Stimulated activated CD4-positive, alpha-beta T cell treated with anti-CD3 and anti-CD28 coated beads, Interleukin-4, amount 100 ng/mL, for 4 hours (primary cell): ENCODE measurements at regions not wholly inside any gene's neighbourhood (a gene's known extent, or its start where the extent isn't known, plus 50 kb on each side); places are given as distances from the start of the nearest gene placed in this dataset.
"Not testable (repeated sequence)": the region's sequence is repeated elsewhere in the genome, so short reads cannot be mapped to it uniquely, and the experiment has no call there.

Experiments used
- DNase-seq, 2 experiments: peaks; one replicate each; pipeline ENCODE4 v3.0.0-alpha.2; 2020

DNA sequence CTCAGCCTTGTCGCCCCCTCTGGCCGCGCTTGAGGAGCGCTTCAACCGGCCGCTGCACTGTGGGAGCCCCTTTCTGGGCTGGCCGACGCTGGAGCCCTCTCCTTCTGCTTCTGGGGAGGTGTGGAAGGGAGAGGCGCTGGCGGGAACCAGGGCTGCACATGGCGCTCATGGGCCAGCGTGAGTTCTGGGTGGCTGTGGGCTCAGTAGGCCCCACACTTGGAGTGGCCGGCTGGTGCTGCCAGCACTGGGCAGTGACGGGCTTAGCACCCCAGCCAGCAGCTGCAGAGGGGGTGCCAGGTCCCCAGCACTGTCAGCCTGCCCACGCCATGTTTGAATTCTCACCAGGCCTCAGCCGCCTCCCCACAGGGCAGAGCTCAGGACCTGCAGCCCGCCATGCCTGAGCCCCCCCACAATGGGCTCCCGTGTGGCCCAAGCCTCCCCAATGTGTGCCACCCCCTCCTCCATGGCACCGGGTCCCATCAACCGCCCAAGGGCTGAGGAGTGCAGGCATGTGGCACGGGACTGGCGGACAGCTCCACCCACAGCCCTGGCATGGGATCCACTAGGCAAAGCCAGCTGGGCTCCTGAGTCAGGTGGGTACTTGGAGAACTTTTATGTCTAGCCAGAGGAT is 615.2 kb downstream of the TRIML1 start:
- DNase-seq, result no peak

DNA sequence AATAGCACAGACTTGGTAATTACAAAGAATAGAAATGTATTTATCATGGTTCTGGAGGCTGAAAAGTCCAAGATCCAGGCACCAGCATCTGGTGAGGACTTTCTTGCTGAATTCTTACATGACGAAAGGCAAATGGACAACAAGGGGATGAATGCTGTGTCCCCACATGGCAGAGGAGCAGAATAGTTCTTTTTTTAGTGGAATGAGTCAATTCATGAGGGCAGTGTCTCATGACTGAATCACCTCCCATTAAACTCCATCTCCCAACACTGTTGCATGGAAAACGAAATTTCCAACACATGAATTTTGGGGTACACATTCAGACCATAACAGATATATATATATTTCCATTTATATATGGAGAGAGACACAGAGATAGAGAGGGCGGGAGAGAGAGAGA is 628.3 kb downstream of the TRIML1 start:
- DNase-seq, result no peak

DNA sequence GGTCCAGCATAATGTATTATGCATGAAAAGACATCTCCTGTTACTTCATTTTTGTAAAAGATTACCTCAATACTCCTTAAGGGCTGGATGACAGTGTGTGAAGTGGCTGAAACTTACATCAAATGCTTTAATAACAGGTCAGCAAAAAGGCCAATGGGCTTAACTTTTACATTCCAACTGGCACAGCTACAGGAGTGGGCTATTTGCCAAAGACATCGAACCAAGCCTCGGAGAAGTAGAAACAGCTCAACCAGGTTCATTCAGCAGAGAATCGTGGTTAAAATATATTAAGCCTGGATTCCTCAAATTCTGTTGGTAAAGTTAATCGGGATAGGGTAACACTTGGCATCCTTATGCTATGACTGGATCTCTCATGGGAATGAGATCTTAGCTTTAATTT is 639.7 kb downstream of the TRIML1 start:
- no peak for DNase-seq

DNA sequence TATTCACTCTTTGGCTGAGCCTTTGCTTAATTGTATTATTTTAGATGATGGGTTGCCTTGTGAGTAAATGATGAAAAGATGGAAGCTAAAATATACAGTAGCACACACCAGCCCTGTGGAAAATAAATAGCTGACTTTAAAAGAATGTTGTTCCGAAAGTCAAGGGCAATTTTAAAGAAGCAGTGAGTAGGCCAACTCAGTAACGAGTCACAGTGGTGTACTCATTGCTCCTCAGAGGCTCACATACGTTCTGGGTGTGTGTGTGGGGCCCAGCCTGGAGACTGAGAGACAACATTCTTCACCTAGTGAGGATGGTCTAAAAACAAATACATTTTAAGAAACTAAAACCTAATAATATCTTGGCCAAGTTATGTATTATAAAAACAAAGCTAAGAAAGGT is 640.3 kb downstream of the TRIML1 start:
- no peak for DNase-seq

DNA sequence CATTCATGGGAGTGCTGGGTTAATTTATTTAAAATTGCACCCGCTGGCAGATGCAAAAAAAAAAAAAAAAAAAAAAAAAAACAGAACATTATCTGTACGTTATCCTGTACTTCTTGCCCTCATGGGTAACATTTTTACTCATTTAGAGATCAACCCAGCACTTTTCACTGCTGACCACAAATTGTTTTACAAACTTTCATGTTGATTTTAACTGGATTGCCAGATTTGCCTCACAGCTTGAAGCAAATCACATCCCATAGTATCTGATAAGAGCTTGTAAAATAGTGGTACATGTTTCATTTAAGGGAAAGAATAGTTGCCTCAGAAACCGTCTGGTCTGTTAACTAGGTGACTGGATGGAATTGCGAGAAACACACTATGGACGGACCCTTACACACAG is 640.8 kb downstream of the TRIML1 start:
- no peak for DNase-seq

DNA sequence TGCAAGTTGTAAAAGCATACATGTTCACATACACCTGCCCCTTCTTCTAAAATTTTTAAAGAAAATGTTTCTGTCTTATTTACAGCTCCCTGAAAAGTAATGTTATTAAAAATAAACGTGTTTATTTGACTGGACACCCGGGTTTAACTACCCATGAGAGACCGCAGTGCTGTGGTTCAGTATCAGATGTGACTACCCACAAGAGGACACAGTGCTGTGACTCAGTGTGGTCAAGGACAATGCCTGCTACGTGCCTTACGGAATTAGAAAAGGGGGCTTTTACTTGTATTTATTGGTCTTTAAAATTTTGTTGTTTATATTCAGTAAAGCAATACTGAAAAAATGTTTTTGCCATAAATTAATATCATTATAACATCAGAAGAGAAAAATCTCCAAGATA is 641.4 kb downstream of the TRIML1 start:
- no peak for DNase-seq

DNA sequence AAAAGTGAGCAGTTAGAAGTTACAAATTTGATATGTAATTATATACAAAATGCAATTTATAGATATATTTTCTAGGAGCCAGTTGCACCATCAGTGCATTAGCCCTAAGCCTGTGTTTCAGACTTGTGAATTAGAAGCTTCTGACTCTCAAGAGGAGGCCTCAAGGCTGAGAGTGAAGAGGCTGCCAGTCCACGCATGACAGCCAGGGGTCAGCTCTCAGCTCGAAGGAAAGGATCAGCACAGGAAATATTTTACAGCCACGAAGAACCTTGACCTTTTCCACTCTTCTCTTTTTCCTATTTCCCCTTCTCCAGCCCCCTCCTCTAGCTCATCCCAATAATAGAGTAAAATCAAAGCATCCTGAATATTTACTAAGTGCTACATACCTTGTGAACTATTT is 642.4 kb downstream of the TRIML1 start:
- no peak for DNase-seq

DNA sequence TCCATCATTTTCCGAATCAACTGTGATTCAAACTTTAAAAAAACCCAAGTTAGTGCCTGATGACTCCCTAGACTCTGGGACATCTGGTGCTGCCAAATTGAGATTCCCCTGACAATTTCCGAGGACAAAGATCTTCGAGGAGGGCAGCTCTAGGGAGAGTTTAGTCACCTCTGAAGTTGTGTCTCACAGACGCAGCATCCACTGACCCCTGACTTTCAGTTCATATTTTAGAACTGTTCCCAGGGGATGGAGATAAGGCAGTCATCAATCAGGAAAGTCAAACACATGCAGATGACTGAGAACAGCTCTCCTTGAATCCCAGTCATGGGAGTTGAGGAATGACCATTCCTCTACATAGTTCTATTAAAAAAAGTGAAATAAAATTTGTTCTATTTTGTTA is 643.9 kb downstream of the TRIML1 start:
- no peak for DNase-seq

DNA sequence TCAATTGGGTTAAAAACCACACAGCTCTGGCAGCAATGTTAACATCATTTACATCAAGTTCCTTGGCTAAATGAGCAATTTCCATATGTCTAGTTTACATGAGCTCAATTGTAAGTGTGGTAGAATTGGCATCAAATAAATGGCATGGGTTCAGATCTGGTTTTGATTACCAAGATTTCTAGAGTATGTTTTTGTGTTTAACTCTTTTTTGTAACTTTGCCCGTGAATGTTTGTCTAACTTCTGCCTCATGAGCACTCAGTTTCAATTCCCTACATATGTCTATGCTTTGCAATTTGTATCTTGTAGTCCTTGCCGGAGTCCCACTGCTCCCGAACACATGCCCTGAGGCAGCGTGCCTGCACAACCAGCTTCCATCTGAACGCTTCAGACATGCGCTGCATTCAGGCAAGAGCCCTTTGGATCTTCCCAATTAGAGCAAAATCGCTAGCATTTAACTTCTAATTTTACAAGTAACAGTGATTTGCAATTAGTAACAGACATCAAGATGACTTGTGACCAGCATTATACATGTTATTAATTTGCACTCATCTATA is 644.4 kb downstream of the TRIML1 start:
- DNase-seq, result no peak

DNA sequence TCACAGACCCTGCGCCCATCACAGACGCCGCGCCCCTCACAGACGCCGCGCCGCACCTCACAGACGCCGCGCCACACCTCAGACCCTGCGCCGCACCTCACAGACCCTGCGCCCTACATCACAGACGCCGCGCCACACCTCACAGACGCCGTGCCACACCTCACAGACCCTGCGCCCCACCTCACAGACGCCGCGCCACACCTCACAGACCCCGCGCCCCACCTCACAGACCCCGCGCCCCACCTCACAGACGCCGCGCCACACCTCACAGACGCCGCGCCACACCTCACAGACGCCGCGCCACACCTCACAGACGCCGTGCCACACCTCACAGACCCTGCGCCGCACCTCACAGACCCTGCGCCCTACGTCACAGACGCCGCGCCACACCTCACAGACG is 657.4 kb downstream of the TRIML1 start:
- DNase-seq, result not testable (repeated sequence)

DNA sequence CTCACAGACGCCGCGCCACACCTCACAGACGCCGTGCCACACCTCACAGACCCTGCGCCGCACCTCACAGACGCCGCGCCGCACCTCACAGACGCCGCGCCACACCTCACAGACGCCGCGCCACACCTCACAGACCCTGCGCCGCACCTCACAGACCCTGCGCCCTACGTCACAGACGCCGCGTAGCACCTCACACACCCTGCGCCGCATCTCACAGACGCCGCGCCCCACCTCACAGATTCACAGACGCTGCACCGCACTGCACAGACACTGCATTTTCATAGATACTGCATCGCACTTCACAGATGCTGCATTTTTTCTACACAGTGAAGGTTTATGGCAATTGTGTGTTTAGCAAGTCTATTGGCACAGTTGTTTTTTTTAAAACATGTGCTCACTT is 657.8 kb downstream of the TRIML1 start:
- DNase-seq, result not testable (repeated sequence)

DNA sequence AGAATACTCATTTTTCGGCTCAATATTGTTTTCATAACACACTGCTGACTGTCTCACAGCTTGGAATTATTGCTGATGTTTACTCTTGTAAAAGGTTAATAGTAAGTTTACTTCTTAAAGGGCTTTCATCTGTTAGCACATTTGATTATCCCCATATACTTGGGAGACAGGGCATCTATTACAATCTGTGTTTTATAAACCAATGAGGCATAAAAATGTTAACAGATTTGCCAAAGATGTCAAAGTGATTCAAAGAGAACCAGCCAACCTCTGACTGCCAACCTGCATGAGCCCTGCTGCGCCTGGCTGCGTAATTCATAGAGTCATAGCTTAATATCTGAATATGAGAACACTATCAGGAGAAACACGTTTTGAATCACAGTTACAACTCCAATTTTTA is 665.6 kb downstream of the TRIML1 start:
- DNase-seq, result no peak

DNA sequence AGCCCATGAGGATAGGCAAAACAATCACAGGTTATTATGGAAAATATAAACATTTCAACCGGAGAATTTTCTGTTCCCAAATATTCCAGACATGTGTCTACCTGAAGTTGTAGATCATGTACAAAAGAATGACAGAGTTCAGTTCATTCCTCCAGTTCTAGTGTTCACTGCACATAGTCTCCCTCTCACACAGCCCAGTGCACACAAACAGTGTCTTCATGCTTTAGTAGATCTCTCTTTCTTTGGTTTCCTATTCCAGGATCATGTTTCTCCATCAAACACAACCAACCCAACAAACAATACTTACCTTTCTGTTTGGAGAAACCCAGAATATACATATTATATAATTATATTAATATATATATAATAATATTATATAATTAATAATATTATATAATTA is 671.9 kb downstream of the TRIML1 start:
- no peak for DNase-seq

DNA sequence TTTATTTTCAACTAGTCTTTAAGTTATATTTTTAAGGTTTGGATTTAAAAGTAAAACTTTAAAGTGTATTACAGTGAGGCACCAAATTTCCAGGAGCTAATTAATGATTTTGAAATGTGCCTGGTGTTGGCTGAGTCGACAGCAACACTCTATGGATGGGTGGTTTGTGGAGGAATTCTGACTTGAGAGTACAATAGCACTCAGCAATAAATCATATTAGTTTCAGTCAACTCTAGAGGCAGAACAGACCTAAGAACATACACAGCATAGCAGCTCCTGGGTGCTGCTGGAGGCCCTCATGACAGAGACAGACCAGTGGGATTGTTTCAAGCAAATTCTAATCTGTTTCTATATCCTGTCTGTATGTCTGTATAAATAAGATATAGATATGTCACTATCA is 673.4 kb downstream of the TRIML1 start:
- DNase-seq, result no peak

DNA sequence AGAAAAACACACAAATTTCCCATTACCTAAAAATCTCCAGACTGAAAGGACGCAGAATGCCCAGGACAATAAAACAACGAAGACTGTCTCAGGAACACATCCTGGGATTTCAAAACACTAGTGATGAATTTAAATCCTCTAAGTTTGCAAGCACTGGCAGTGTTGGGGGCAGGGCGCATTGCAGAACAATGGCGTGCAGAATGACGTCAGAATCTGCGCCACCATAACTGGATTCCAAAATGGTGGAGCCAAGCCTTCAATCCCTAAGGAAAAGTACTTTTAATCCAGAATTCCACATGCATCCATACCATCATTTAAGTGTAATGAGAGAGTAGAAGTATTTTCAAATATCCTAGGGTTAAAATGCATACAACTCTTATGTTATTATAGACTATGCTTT is 679.1 kb downstream of the TRIML1 start:
- no peak for DNase-seq

DNA sequence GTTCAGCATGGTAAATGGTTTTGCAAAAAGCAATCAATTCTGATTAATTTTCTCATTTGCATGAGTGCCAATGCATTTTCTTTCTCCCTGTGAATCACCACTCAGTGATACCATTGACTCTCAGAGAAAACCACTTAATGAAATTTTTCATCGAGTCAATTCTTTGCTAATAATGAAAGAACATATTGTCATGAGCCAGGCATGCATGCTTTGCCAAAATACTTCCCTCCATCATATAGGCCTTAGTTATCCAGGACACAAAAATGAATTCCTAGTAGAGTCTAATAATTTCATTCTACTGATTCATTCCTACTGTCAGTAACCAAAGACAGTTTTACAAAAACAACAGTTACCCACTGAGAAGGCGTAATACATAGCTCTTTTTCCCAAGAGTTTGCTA is 680.0 kb downstream of the TRIML1 start:
- no peak for DNase-seq

DNA sequence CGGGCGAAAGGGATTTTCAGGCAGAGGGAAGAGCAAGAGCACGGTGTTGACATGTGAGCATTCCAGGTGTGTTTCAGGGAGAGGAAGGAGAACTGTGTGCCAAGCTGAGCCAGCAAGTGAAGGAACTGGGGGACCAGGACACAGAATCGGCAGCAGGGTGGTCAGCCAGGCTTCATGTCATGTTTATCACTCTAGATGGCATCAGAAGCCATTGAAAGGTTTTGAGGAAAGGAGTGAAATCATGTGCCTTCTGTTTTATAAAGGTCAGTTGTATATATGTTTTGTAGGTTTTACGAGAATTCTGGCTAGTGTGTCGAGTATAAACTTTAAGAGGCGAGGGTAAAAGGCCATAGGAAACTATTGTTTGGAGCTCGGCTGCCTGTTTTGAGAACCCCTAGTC is 682.3 kb downstream of the TRIML1 start:
- no peak for DNase-seq

DNA sequence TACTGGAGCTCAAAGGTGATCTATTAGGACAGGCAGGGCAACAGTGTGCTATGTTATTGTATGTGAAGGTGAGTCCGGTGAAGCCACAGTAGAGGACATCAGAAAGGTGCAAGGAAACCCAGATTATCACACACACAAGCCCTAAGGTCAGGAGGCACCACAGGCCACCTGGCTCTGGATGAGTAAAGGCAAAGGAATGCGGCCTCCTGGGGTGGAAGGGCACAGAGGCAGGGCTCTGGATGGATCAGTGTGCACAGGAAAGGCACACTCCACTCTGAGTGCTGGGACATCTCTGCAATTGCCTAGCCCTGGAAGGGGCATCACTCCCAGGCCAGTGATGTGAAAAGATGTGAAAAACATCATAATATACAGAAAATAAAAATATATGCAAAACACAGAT is 683.5 kb downstream of the TRIML1 start:
- no peak for DNase-seq

DNA sequence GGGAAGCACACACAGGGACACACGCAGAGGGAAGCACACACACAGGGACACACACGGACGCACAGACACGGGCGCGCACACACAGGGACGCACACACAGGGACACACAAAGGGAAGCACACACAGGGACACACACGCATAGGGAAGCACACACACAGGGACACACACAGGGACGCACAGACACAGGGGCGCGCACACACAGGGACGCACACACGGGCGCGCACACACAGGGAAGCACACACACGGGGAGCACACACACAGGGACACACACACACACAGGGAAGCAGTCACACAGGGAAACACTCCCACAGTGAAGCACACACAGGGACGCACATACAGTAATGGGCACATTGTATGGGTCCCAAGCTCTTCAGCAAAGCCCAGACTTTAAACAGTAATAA is 685.3 kb downstream of the TRIML1 start:
- no peak for DNase-seq

DNA sequence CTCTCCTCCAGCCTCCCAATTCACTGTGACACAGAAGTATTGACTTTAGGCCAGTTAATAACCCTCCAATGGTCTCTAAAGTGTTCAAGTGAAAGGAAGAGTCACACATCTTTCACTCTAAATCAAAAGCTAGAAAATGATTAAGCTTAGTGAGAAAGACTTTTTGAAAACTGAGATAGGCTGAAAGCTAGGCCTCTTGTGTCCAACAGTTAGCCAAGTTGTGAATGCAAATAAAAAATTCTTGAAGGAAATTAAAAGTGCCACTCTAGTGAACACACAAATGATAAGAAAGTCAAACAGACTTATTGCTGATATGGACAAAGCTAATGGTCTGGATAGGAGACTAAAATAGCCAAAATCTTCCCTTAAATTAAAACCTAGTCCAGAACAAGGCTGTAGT is 687.2 kb downstream of the TRIML1 start:
- no peak for DNase-seq

DNA sequence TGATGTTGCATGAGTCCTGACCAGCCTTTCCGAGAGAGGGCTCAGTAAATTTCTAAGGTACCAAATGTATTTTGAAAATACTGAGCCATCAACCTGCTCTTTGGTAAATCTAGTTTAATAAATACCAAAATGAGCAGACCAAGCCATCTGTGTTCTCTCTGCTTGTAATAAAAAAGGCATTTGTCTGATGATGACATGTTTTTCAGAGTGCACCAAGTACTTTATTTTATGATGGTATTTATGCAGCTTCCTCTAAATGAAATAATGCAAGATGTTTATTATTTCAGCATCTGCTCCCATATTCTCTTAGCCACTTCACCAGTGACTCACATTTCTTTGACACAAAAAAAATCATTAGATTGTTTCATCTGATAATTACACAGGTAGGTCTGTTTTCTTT is 700.5 kb downstream of the TRIML1 start:
- no peak for DNase-seq

DNA sequence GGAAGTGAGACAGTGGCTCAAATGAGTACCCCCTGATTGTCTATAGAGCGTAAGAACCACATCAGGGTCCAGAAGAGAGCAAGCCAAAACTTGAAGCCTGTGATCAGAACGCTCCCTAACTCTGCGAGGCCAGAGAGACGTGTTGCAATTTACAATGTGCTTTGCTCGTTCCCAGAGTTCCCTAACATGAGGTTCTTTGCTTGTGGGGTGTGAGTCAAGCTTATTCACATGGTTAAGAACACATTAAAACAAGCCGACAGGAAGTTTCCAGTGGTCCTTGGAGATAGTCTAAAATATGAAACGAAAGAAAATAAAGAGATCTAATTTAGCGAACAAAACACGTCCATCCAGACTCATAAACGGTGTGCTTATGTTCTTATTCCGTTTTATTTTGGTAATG is 702.3 kb downstream of the TRIML1 start:
- DNase-seq, result no peak

DNA sequence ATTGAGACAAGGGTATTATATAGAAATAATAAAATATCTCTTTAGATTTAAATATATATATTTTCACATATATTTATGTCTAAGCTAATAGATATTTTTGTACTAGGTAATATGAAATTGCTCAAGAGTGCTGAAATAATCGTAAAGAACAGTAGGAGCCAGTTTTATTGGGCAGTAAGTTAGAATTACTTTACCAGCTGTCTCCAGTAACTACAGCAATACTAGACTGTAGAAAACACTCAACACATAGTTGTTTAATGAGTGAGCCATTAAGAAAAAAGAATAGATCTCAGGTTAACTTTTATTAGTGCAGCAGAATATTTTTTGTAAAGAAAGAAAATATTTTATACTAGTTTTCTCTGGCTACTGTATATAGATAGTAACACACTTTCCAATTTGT is 715.2 kb downstream of the TRIML1 start:
- DNase-seq, result no peak

DNA sequence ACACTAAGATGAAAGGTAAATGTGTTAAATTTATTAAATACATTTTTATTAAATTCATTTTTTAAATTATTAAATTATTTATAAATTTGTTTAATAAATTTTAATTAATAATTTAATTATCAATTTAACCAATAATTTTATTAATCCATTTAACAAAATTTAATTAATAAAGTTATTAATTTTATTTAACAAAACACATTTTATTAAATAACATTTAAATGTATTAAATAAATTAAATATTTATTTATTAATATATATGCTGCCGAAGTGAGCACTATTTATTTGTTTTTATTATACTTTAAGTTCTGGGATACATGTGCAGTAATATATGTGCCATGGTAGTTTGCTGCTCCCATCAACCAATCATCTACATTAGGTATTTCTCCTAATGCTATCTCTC is 719.5 kb downstream of the TRIML1 start:
- no peak for DNase-seq

DNA sequence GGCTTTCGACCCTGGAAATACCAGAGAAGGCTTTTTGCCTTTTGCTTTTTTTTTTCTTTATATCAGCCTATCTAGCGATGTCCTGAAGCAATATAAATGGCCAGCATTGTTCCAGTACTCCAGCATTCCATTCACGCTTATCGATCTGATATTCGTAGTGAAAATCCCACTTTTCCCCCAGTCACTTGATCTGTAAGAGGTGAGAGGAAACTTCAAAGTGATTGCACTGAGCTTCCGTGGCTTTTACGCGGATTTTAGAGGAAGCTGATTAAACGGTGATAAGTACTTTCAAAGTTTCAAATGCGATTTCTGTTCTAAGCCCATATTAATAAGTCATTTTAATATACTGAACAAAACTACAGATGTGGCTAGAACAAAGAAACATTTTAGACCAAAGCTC is 725.5 kb downstream of the TRIML1 start:
- DNase-seq, result no peak

DNA sequence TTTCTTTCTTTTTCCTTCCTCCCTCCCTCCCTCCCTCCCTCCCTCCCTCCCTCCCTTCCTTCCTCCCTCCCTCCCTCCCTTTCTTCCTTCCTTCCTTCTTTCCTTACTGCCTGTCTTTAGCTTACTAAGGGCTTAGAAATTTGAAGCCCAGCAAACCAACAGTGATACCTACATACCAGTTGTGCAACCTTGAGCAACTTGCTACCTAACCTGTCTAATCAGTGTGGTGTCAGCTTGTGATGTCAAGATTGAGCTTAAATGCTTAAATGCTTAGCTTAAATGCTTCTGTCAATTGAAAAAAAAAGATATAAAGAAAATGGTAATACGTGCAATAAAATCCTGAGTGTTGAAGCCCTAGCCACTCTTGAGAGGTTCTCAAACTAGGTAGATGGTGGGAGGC is 728.6 kb downstream of the TRIML1 start:
- no peak for DNase-seq
